HG02884 (cell line): ENCODE measurements at regions not wholly inside any gene's neighbourhood (a gene's known extent, or its start where the extent isn't known, plus 50 kb on each side); places are given as distances from the start of the nearest gene placed in this dataset.
"Not testable (repeated sequence)": the region's sequence is repeated elsewhere in the genome, so short reads cannot be mapped to it uniquely, and the experiment has no call there.

Experiments used
- ATAC-seq: cut with Tn5 transposase; IDR thresholded peaks from one replicate; pipeline ENCODE4 v1.9.1; 2021; ENCODE audit warnings: mild to moderate bottlenecking, moderate library complexity; ENCODE audit not compliant: unreplicated experiment

DNA sequence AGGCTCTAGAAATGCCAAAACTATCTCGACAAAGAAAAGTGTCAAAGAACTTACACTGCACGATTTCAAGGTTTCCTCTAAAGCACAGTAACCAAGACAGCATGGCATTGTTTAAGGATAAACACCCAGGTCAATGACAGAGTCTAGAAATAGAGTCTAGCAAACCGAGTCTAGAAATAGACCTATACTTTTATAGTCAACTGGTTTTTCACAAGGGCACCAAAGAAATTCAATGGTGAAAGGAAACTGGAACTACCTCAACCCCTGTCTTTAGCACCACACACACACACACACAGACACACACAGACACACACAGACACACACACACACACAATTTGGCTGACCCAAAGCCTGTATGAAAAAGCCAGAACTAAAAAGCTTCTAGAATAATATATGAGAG is 67.1 kb upstream of the PGBD5 start:
- no peak for ATAC-seq

DNA sequence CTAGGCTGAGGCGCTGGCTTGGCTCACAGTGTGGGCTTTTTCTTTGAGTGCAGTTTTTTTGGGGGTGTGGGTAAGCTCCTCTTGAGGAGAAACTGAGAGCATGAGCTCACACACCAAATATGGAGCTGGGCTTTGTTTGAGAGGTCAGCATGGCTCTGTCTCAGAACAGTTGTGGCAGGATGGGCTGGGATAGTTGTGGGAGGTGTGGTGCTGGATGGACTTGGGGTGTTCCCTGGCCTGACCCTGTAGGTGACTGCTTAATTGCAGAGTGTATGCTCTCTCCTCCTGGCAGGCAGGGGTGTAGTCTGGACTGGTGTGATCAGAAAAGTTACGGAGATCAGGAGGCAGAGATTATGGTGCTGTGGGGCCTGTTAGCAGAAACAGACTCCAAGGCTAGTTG is 64.3 kb upstream of the PGBD5 start:
- no peak for ATAC-seq

DNA sequence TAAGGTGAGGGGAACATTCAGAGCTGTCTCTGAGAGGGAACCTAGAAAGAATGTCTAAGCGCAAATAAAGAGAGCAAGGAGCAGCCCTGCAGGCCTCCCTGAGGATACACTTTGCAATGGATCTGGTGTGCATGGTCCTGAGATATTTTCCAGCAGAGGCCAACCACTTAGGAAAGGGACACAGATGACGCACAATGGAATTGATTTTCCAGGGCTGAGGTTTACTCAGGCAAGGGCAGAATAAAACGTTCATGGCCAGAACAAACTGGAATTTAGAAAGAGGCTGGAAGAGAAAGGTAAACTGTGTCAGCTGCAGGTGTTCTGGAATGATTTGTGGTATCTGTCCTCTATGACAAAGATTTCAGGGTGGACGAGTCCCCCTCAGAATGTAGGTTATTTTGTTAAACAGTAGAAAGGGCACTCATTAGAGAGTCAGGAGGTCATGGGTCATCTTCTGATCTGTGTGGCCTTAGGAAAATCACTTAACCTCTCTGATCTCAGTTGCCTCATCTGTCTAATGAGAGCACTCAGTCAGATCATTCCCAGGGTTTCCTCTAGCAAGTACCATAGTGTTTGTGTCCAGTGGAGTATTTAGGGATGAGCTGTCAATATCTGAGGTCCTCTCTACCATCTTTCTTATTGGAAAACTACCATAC is 61.8 kb upstream of the PGBD5 start:
- no peak for ATAC-seq

DNA sequence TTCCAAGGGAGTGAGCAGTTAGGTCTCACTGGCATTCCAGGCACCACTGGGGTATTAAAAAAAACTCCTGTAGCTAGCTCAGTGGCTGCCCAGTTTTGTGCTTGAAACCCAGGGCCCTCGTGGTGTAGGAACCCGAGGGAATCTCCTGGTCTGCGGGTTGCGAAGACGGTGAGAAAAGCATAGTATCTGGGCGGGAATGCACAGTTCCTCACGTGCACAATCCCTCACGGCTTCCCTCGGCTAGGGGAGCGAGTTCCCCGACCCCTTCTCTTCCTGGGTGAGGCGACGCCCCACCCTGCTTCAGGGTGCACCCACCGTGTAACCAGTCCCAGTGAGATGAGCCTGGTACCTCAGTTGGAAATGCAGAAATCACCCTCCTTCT is 50.5 kb upstream of the PGBD5 start:
- no peak for ATAC-seq

DNA sequence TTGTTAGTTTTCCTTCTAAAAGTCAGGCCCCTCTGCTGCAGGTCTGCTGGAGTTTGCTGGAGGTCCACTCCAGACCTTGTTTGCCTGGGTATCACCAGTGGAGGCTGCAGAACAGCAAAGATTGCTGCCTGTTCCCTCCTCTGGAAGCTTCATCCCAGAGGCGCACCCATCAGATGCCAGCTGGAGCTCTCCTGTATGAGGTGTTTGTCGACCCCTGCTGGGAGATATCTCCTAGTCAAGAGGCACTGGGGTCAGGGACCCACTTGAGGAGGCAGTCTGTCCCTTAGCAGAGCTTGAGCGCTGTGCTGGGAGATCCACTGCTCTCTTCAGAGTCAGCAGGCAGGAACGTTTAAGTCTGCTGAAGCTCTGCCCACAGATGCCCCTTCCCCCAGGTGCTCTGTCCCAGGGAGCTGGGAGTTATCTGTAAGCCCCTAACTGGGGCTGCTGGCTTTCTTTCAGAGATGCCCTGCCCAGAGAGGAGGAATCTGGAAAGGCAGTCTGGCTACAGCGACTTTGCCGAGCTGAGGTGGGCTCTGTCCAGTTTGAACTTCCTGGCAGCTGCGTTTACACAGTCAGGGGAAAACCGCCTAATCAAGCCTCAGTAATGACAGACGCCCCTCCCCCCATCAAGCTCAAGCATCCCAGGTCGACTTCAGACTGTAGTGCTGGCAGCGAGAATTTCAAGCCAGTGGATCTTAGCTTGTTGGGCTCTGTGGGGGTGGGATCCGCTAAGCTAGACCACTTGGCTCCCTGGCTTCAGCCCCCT is 49.9 kb upstream of the PGBD5 start:
- ATAC-seq, result not testable (repeated sequence)
